Osteocyte (in vitro differentiated cells): ENCODE measurements at regions not wholly inside any gene's neighbourhood (a gene's known extent, or its start where the extent isn't known, plus 50 kb on each side); places are given as distances from the start of the nearest gene placed in this dataset.

ENCODE experiments used
- DNase-seq: peaks from one replicate; pipeline ENCODE4 v3.0.0; 2021; ENCODE audit warnings: mixed read lengths; ENCODE audit not compliant: unreplicated experiment; ENCODE audit errors: extremely low spot score
- H3K27ac Mint-ChIP-seq: one replicate; pipeline ENCODE4 v1.8.0; 2021; ENCODE audit warnings: mild to moderate bottlenecking, mixed read lengths; ENCODE audit not compliant: unreplicated experiment
- H3K27me3 Mint-ChIP-seq: one replicate; pipeline ENCODE4 v1.8.0; 2021; ENCODE audit warnings: mixed read lengths; ENCODE audit not compliant: unreplicated experiment
- H3K36me3 Mint-ChIP-seq: one replicate; pipeline ENCODE4 v1.8.0; 2021; ENCODE audit warnings: mixed read lengths; ENCODE audit not compliant: unreplicated experiment
- H3K4me1 Mint-ChIP-seq: one replicate; pipeline ENCODE4 v1.8.0; 2021; ENCODE audit warnings: mixed read lengths; ENCODE audit not compliant: unreplicated experiment
- H3K4me3 Mint-ChIP-seq: one replicate; pipeline ENCODE4 v1.8.0; 2021; ENCODE audit warnings: mild to moderate bottlenecking, moderate library complexity, mixed read lengths; ENCODE audit not compliant: unreplicated experiment
- H3K9me3 Mint-ChIP-seq: one replicate; pipeline ENCODE4 v1.8.0; 2021; ENCODE audit warnings: mixed read lengths; ENCODE audit not compliant: unreplicated experiment
- TF ChIP-seq, protein P1 (sequence below): fragments of 200-600 bp; sonication (generic); IDR thresholded peaks from 2 replicates; pipeline ENCODE4 v1.5.0; 2021; ENCODE audit warnings: antibody characterized with exemption, mild to moderate bottlenecking, moderate library complexity

DNA sequence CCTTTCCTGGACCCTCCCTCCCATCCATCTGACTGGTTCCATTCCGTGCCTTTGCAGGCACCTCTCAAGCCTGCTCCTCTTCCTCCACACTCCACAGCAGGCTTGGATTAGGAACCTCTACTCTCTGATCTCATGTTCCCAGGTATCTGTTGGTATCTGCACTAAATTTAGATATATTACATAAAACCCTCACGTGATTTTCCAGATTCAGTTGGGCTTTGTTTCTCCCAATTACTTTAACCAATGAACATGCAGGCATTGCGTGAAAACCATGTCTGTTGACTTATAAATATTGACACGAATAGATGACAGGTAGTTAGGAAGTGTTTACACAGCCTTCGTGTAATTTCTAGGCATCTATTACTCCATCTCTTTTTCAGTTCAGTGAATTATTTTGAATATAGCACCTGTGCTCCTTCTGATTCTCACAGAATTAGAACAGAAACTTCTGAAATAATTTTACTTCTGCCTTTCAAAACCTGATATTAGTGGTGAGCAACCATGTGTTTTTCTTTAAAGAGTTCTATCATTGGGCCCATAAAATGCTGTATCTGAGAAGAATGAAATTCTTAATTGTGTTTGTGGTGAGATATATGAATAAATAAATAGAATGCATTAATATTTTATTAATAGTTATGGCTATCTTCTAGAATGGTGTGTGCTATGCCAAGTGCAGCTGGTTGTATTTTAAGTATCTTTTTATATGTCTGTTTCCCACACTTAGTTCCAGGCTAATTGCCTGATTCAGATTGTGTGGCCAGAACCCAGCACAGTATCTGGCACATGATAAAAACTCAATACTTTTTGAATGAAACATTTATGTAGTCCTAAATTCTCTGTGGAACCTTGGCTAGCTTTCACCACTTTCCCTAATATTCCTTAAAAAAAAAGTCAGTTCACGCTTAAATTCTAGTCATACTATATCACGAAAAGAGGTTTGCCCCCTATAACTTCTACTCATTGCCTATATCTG lies 304.8 kb downstream of the QDPR start:
- Mint-ChIP-seq H3K9me3 (no peaks in the 10 kb centered on the region), H3K4me1 (peaks cover 6% of the 10 kb centered on the region), H3K4me3 (no peak overlapping the region), H3K27ac (no peak overlapping the region), H3K27me3 (peaks cover 30% of the 10 kb centered on the region), H3K36me3 (no peaks in the 10 kb centered on the region)
- TF ChIP-seq, protein P1, sequence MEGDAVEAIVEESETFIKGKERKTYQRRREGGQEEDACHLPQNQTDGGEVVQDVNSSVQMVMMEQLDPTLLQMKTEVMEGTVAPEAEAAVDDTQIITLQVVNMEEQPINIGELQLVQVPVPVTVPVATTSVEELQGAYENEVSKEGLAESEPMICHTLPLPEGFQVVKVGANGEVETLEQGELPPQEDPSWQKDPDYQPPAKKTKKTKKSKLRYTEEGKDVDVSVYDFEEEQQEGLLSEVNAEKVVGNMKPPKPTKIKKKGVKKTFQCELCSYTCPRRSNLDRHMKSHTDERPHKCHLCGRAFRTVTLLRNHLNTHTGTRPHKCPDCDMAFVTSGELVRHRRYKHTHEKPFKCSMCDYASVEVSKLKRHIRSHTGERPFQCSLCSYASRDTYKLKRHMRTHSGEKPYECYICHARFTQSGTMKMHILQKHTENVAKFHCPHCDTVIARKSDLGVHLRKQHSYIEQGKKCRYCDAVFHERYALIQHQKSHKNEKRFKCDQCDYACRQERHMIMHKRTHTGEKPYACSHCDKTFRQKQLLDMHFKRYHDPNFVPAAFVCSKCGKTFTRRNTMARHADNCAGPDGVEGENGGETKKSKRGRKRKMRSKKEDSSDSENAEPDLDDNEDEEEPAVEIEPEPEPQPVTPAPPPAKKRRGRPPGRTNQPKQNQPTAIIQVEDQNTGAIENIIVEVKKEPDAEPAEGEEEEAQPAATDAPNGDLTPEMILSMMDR = no peak
- no peak for DNase-seq

DNA sequence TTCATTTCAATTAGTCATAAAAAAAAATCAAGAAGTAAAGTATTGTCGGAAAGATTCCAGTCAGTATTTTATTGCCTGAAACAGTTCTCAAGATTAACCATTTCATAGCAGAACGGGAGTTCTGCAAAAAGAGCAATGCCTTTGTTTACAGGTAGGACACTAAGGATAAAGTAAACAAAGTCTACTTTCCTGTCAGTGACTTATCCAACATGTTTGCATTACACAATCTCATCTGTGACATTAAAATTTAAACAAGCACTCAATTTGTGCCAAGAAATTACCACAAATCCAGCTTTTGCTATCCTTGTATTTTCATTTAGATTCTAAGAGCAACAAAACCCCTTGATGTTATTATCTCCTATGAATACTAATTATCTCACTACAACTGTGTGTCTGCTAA lies 306.5 kb upstream of the LDB2 start:
- H3K4me1 Mint-ChIP-seq = peaks cover 6% of the 10 kb centered on the region
- TF ChIP-seq, protein P1 = no peak
- H3K9me3 Mint-ChIP-seq = no peaks in the 10 kb centered on the region
- peaks cover 39% of the 10 kb centered on the region for H3K27me3 Mint-ChIP-seq
- DNase-seq = no peak
- no peak overlapping the region for H3K4me3 Mint-ChIP-seq
- no peaks in the 10 kb centered on the region for H3K36me3 Mint-ChIP-seq
- H3K27ac Mint-ChIP-seq = no peak overlapping the region

DNA sequence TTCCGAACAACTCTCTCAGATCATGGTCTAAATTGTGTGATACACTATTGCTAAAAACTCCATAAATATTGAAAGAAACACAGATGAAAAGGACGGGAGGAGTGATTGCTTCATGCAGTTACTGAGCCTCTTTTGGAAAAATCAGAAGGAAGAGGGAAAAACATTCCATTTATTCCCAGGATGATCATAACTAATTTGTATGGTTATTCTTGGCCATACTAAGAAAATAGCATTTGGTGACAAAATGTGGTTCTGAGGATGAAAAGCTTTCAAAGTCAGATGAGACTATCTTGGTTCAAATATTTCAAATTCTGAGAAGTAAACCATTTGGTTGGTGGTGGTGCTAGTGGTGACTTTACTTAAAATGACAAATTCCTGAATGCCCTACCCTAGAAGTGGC lies 305.4 kb upstream of the LDB2 start:
- no peaks in the 10 kb centered on the region for H3K36me3 Mint-ChIP-seq
- H3K4me1 Mint-ChIP-seq = peaks cover 6% of the 10 kb centered on the region
- no peaks in the 10 kb centered on the region for H3K9me3 Mint-ChIP-seq
- H3K4me3 Mint-ChIP-seq = no peak overlapping the region
- TF ChIP-seq, protein P1 = no peak
- H3K27me3 Mint-ChIP-seq = peaks cover 42% of the 10 kb centered on the region
- H3K27ac Mint-ChIP-seq = no peak overlapping the region
- no peak for DNase-seq

DNA sequence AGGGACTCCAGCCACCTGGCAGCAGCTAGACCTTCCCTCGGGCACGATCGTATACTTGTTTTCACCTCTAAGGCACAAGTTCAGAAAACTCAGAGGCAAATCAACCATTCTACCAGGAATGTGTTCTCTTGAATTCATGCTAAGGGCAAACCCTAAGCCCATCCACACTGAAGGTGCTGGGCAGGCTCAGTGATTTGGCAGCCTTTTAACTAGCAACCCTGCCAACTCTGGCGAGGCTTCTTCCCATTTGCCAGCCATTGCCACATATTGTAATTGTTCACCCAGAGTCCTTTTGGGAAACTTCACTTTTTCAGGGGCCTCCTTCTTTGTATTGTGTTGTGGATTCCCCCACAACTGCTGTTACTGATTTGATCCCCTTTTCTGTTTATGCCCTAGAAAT lies 298.6 kb upstream of the LDB2 start:
- TF ChIP-seq, protein P1 = no peak
- H3K27me3 Mint-ChIP-seq = peaks cover 15% of the 10 kb centered on the region
- H3K27ac Mint-ChIP-seq = no peak overlapping the region
- no peak overlapping the region for H3K4me3 Mint-ChIP-seq
- no peaks in the 10 kb centered on the region for H3K36me3 Mint-ChIP-seq
- no peak for DNase-seq
- H3K4me1 Mint-ChIP-seq = peaks cover 8% of the 10 kb centered on the region
- peaks cover 6% of the 10 kb centered on the region for H3K9me3 Mint-ChIP-seq

DNA sequence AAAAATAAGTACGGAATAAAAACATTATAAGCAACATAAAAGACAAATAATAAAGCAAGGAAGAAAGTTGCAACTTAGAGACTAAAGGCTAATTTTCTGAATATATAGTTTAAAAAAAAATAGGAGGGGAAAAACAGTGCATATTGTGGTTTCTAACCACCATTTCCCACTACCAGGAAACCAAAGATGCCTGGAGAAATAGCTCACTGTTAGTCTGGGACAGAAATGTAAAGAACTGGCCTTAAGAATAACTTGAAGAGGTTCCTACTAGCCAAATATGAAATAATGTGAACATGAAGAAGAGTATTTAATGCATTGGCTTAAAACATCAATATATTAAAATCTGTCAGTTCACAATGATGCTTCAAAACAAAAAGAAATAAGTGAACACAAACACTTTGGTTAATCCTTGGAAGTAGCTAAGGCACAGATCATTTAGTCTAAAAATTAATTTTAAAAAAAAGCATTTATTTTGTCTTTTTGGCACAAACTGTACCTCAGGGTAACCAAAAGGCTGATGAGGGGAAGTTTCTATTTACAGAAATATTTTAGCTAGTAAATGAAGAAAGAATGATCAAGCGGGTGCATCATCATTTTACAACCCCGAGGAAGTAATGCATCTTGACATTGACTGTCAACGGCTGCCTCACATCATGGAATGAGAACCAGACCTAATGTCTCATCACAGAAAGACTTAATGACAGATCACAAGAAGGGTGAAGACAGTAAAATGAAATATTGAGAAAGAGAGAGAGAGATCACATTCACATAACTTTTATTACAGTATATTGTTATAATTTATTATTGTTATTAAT lies 297.2 kb upstream of the LDB2 start:
- peaks cover 6% of the 10 kb centered on the region for H3K9me3 Mint-ChIP-seq
- H3K4me3 Mint-ChIP-seq = no peak overlapping the region
- DNase-seq = no peak
- H3K27me3 Mint-ChIP-seq = peaks cover 8% of the 10 kb centered on the region
- H3K4me1 Mint-ChIP-seq = peaks cover 10% of the 10 kb centered on the region
- H3K27ac Mint-ChIP-seq = no peak overlapping the region
- TF ChIP-seq, protein P1 = no peak
- H3K36me3 Mint-ChIP-seq = no peaks in the 10 kb centered on the region
